H1 (cell line): ENCODE measurements at regions not wholly inside any gene's neighbourhood (a gene's known extent, or its start where the extent isn't known, plus 50 kb on each side); places are given as distances from the start of the nearest gene placed in this dataset.

ENCODE experiments used
- CTCF ChIP-seq, 3 experiments: IDR thresholded peaks; 1 replicate in 2 of 3; 2 replicates in 1 of 3; pipeline versions ENCODE4 v1.5.1 to v1.6.1; 2011; ENCODE audit warnings: low read length in 3 of 3, mild to moderate bottlenecking in 3 of 3, inconsistent platforms in 2 of 3, low read depth in 1 of 3, moderate library complexity in 1 of 3; ENCODE audit not compliant: insufficient read depth in 1 of 3; ENCODE audit errors: control extremely low read depth in 1 of 3
- FOSL1 ChIP-seq: IDR thresholded peaks from 2 replicates; pipeline ENCODE4 v1.6.1; 2011; ENCODE audit warnings: mild to moderate bottlenecking, low read depth, low read length, moderate library complexity; ENCODE audit not compliant: insufficient read depth
- ZNF274 ChIP-seq: IDR thresholded peaks from 2 replicates; pipeline ENCODE4 v1.7.0; 2012; ENCODE audit warnings: low read length, borderline replicate concordance; ENCODE audit errors: extremely low read depth

- no peak for TF ChIP-seq FOSL1
- no peak for TF ChIP-seq CTCF (IDR thresholded peaks at IDR 0.05; ENCODE audit: control extremely low read depth in 1 of 3, insufficient read depth in 1 of 3, low read depth in 1 of 3, low read length in 3 of 3)
- TF ChIP-seq ZNF274: no peak
These were observed 1300.4 kb upstream of the CHAC2 start for GRCh38 chr2:52467189-52467588.
